Fibroblast of the aortic adventitia (primary cell): ENCODE measurements at regions not wholly inside any gene's neighbourhood (a gene's known extent, or its start where the extent isn't known, plus 50 kb on each side); places are given as distances from the start of the nearest gene placed in this dataset.
A peak's percentile ranks its signal among the peaks of the same experiment; 100 is the strongest.

ENCODE experiments used
- DNase-seq: peaks from one replicate; pipeline ENCODE4 v3.0.0-alpha.2; 2010; ENCODE audit warnings: low read depth
- H3K4me3 ChIP-seq: 2 replicates; pipeline ENCODE4 v1.5.1; 2011; ENCODE audit warnings: low read depth, mild to moderate bottlenecking, control low read depth, low read length, moderate library complexity
- TF ChIP-seq, protein P1 (sequence below): IDR thresholded peaks from 2 replicates; pipeline ENCODE4 v1.5.1; 2011; ENCODE audit warnings: mild to moderate bottlenecking, low read length, control low read depth, inconsistent platforms; ENCODE audit not compliant: insufficient read depth

DNA sequence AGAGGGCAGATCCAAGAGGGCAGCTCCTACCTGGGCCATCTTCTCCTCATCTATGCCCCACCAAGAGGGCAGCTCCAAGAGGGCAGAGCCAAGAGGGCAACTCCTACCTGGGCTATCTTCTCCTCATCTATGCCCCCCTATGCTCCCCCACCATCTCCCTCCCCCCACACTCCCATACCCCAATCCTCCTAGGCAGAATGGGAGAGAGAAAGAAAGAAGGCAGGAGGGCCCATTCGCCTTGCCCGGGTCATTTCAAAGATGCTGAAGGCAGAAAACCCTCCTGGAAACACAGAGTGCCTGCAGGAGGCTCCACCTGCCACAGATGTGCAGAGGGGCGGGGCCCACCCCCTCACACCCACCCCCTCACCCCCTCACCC lies 78.5 kb downstream of the BUD13 start:
- no peak for DNase-seq
- H3K4me3 ChIP-seq, result no peak overlapping the region
- TF ChIP-seq, protein P1, sequence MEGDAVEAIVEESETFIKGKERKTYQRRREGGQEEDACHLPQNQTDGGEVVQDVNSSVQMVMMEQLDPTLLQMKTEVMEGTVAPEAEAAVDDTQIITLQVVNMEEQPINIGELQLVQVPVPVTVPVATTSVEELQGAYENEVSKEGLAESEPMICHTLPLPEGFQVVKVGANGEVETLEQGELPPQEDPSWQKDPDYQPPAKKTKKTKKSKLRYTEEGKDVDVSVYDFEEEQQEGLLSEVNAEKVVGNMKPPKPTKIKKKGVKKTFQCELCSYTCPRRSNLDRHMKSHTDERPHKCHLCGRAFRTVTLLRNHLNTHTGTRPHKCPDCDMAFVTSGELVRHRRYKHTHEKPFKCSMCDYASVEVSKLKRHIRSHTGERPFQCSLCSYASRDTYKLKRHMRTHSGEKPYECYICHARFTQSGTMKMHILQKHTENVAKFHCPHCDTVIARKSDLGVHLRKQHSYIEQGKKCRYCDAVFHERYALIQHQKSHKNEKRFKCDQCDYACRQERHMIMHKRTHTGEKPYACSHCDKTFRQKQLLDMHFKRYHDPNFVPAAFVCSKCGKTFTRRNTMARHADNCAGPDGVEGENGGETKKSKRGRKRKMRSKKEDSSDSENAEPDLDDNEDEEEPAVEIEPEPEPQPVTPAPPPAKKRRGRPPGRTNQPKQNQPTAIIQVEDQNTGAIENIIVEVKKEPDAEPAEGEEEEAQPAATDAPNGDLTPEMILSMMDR, result no peak

GRCh38 chr11:116693593-116694348 lies 79.0 kb downstream of the BUD13 start:
- H3K4me3 ChIP-seq, result no peak overlapping the region
- TF ChIP-seq, protein P1, result no peak
- no peak for DNase-seq

GRCh38 chr11:116693102-116693570 lies 79.7 kb downstream of the BUD13 start:
- TF ChIP-seq, protein P1, result no peak
- H3K4me3 ChIP-seq, result no peak overlapping the region
- no peak for DNase-seq

GRCh38 chr11:116692318-116693101 lies 80.3 kb downstream of the BUD13 start:
- DNase-seq, result no peak
- TF ChIP-seq, protein P1, result no peak
- no peak overlapping the region for H3K4me3 ChIP-seq

DNA sequence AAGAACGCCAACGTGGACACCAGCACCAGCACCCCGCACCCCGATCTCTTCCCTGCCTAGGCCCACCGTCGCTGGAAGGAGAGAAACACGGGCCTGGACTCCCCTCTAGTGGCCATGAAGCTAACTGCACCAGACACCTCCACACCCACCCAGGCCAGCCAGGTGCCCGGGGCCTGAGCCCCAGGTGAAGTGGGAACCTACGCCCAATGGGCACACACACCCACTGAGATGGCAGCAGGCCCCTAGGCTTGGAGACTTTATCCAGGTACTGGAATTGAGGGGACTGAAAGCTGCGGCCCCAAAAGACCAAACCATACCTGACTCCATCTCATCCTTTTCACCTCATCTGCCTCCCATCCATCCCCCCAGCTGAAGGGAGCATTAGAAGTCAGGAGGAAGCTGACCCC lies 81.0 kb downstream of the BUD13 start:
- TF ChIP-seq, protein P1, result peak; percentile 83
- no peak overlapping the region for H3K4me3 ChIP-seq
- peak; percentile 26 for DNase-seq

- no peak overlapping the region for H3K4me3 ChIP-seq
- no peak for DNase-seq
- TF ChIP-seq, protein P1, result no peak
Measured at GRCh38 chr11:116690611-116691010, 82.2 kb downstream of the BUD13 start.
